ENCODE measurements at regions not wholly inside any gene's neighbourhood (a gene's known extent, or its start where the extent isn't known, plus 50 kb on each side); places are given as distances from the start of the nearest gene placed in this dataset.

GRCh38 chr14:62030387-62030786 is 268.2 kb downstream of the SNAPC1 start:
- TF ChIP-seq ETV6 (CRISPR knock-in tag; conservative IDR thresholded peaks at IDR 0.05) (no peak), CCAR2 (optimal IDR thresholded peaks at IDR 0.05; ENCODE audit: low read depth, low read length) (no peak), FOXO1 (CRISPR knock-in tag; IDR thresholded peaks at IDR 0.05) (no peak), SALL1 (CRISPR knock-in tag; IDR thresholded peaks at IDR 0.05) (no peak), MTA3 (CRISPR knock-in tag; IDR thresholded peaks at IDR 0.05) (no peak), SKIL (CRISPR knock-in tag; IDR thresholded peaks at IDR 0.05; ENCODE audit: borderline replicate concordance) (no peak), ARHGAP35 (CRISPR knock-in tag; IDR thresholded peaks at IDR 0.05; ENCODE audit: borderline replicate concordance) (no peak), STAG1 (CRISPR knock-in tag; IDR thresholded peaks at IDR 0.05) (no peak)
- TF ChIP-seq, protein P1, sequence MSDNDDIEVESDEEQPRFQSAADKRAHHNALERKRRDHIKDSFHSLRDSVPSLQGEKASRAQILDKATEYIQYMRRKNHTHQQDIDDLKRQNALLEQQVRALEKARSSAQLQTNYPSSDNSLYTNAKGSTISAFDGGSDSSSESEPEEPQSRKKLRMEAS (IDR thresholded peaks at IDR 0.05): no peak

Measured in HepG2 (cell line).